Endothelial cell of hepatic sinusoid (primary cell): ENCODE measurements at regions not wholly inside any gene's neighbourhood (a gene's known extent, or its start where the extent isn't known, plus 50 kb on each side); places are given as distances from the start of the nearest gene placed in this dataset.

Experiments
- in situ Hi-C: cut with HindIII; loops from 2 replicates; pipeline ENCODE4 v1.10.0; 2017; ENCODE audit warnings: low sequenced_read_pairs

GRCh38 chr5:60382716-60383115, 317.2 kb downstream of the DEPDC1B start:
- in situ Hi-C loops: no loop called here

- in situ Hi-C loops: no loop called here
Observed at GRCh38 chr5:60379907-60380306, 320.1 kb downstream of the DEPDC1B start.

- in situ Hi-C loops: no loop called here
Observed at GRCh38 chr5:60377826-60378225, 322.1 kb downstream of the DEPDC1B start.

- in situ Hi-C loops: no loop called here
Observed at GRCh38 chr5:60376860-60377259, 323.1 kb downstream of the DEPDC1B start.

GRCh38 chr5:60374409-60374808, 325.6 kb downstream of the DEPDC1B start:
- in situ Hi-C loops: no loop called here

- in situ Hi-C loops: no loop called here
Observed at GRCh38 chr5:60372786-60373185, 327.2 kb downstream of the DEPDC1B start.

- in situ Hi-C loops: no loop called here
Observed at GRCh38 chr5:60371065-60371464, 328.9 kb downstream of the DEPDC1B start.

GRCh38 chr5:60370508-60370907, 329.5 kb downstream of the DEPDC1B start:
- in situ Hi-C loops: no loop called here

- in situ Hi-C loops: no loop called here
Observed at GRCh38 chr5:60369391-60369790, 330.6 kb downstream of the DEPDC1B start.

- in situ Hi-C loops: no loop called here
Observed at GRCh38 chr5:60368100-60368499, 331.9 kb downstream of the DEPDC1B start.

- in situ Hi-C loops: no loop called here
Observed at GRCh38 chr5:60366489-60366888, 333.5 kb downstream of the DEPDC1B start.

GRCh38 chr5:60365001-60365400, 335.0 kb downstream of the DEPDC1B start:
- in situ Hi-C loops: no loop called here

GRCh38 chr5:60362158-60362557, 337.8 kb downstream of the DEPDC1B start:
- in situ Hi-C loops: no loop called here

GRCh38 chr5:60360355-60360754, 339.6 kb downstream of the DEPDC1B start:
- in situ Hi-C loops: no loop called here

- in situ Hi-C loops: no loop called here
Observed at GRCh38 chr5:60357302-60357701, 342.7 kb downstream of the DEPDC1B start.

- in situ Hi-C loops: no loop called here
Observed at GRCh38 chr5:60356745-60357144, 343.2 kb downstream of the DEPDC1B start.

GRCh38 chr5:60355181-60355580, 344.8 kb downstream of the DEPDC1B start:
- in situ Hi-C loops: no loop called here

GRCh38 chr5:60354311-60354710, 345.7 kb downstream of the DEPDC1B start:
- in situ Hi-C loops: no loop called here

- in situ Hi-C loops: no loop called here
Observed at GRCh38 chr5:60352992-60353599, 346.9 kb downstream of the DEPDC1B start.

GRCh38 chr5:60350794-60351193, 349.2 kb downstream of the DEPDC1B start:
- in situ Hi-C loops: no loop called here

- in situ Hi-C loops: no loop called here
Observed at GRCh38 chr5:60349891-60350415, 350.0 kb downstream of the DEPDC1B start.

GRCh38 chr5:60346393-60346792, 353.6 kb downstream of the DEPDC1B start:
- in situ Hi-C loops: no loop called here

- in situ Hi-C loops: no loop called here
Observed at GRCh38 chr5:60343102-60343501, 356.9 kb downstream of the DEPDC1B start.
